ENCODE measurements at regions not wholly inside any gene's neighbourhood (a gene's known extent, or its start where the extent isn't known, plus 50 kb on each side); places are given as distances from the start of the nearest gene placed in this dataset.

DNA sequence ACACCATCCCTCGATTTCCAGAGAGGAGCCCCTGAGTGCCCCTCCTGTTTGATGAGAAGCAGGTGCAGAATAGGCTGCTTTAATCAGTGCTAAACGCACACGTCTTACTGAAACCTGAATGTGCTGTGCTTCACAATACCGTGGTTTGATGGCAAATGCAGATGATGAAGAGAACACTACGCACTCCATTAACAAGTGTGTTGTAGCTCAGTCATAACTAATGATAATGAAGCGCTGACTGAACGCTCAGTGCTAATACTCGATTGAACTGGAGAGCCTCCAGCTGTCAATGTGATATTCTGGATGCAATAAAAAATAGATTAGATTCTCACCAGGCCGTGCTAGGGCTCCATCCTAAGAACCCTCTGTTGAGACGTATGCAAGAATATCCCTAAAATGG, 279.7 kb upstream of the PLPP4 start:
- TF ChIP-seq, protein P1, sequence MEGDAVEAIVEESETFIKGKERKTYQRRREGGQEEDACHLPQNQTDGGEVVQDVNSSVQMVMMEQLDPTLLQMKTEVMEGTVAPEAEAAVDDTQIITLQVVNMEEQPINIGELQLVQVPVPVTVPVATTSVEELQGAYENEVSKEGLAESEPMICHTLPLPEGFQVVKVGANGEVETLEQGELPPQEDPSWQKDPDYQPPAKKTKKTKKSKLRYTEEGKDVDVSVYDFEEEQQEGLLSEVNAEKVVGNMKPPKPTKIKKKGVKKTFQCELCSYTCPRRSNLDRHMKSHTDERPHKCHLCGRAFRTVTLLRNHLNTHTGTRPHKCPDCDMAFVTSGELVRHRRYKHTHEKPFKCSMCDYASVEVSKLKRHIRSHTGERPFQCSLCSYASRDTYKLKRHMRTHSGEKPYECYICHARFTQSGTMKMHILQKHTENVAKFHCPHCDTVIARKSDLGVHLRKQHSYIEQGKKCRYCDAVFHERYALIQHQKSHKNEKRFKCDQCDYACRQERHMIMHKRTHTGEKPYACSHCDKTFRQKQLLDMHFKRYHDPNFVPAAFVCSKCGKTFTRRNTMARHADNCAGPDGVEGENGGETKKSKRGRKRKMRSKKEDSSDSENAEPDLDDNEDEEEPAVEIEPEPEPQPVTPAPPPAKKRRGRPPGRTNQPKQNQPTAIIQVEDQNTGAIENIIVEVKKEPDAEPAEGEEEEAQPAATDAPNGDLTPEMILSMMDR (IDR thresholded peaks at IDR 0.05) = no peak
- TF ChIP-seq SREBF2 (IDR thresholded peaks at IDR 0.05) (no peak), POLR2A (IDR thresholded peaks at IDR 0.05; ENCODE audit: low read length) (no peak), SMC3 (IDR thresholded peaks at IDR 0.05) (no peak), MAFK (IDR thresholded peaks at IDR 0.05; ENCODE audit: partially characterized antibody) (no peak), RARB (CRISPR knock-in tag; IDR thresholded peaks at IDR 0.05) (no peak), RAD21 (conservative IDR thresholded peaks at IDR 0.05 in 1 of 2, IDR thresholded peaks at IDR 0.05 in 1 of 2) (no peak)
- TF ChIP-seq, protein P2, sequence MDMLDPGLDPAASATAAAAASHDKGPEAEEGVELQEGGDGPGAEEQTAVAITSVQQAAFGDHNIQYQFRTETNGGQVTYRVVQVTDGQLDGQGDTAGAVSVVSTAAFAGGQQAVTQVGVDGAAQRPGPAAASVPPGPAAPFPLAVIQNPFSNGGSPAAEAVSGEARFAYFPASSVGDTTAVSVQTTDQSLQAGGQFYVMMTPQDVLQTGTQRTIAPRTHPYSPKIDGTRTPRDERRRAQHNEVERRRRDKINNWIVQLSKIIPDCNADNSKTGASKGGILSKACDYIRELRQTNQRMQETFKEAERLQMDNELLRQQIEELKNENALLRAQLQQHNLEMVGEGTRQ (IDR thresholded peaks at IDR 0.05) = no peak
- TF ChIP-seq, protein P3, sequence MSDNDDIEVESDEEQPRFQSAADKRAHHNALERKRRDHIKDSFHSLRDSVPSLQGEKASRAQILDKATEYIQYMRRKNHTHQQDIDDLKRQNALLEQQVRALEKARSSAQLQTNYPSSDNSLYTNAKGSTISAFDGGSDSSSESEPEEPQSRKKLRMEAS (IDR thresholded peaks at IDR 0.05) = no peak
- TF ChIP-seq, protein P4, sequence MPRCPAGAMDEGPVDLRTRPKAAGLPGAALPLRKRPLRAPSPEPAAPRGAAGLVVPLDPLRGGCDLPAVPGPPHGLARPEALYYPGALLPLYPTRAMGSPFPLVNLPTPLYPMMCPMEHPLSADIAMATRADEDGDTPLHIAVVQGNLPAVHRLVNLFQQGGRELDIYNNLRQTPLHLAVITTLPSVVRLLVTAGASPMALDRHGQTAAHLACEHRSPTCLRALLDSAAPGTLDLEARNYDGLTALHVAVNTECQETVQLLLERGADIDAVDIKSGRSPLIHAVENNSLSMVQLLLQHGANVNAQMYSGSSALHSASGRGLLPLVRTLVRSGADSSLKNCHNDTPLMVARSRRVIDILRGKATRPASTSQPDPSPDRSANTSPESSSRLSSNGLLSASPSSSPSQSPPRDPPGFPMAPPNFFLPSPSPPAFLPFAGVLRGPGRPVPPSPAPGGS (IDR thresholded peaks at IDR 0.05) = no peak
